ENCODE measurements at regions not wholly inside any gene's neighbourhood (a gene's known extent, or its start where the extent isn't known, plus 50 kb on each side); places are given as distances from the start of the nearest gene placed in this dataset.

GRCh38 chr13:79267560-79267959, 138.5 kb downstream of the RBM26 start:
- DNase-seq, result no peak

DNA sequence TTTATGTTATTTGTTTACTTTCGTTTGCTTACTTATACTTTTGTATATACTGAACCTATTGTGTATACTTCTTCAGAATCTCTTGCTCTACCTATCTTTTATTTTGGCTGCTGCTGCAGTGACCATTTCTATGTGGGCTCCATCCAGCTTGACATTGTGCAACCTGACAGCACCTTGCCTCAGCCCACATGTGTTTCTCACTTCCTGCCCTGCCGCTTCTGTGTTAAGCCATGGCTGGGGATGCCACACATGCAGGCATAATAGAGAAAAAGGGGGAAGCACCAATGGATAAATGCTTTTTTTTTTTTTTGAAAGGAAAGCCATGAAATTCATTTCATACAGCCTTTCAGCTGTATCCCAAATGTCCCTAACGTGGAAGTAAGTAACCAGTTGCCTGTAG, 147.6 kb downstream of the RBM26 start:
- no peak for DNase-seq

GRCh38 chr13:79246578-79246949, 159.5 kb downstream of the RBM26 start:
- DNase-seq, result no peak

DNA sequence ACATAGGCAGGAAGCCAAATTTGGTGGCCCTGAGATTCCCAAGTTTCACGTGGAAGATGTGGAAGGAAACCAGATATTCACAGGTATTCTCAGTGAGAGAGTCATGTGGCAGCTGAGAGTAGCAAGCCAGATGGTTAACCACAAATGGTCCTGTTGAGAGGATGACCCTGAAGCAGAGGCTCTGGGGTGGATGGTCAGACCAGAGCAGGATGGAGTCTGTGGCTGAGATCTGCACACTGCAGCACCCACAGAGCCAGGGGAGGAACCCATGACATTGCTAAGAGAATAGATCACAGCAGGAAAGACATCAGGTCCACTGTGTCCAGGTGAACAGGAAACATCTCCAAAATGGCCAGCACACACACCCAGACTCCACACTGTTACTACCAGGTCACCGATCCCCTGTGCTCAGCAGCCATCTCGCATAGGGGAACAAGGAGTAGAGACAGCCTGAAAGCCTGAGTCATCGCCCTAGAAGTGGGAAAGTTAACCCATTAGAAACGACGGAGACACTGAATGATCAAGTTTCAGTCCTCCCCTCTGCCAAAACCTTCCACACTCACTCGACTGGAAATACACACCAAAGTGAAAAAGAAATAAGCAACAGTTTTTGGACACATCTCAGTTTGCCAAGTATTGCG, 160.0 kb downstream of the RBM26 start:
- DNase-seq, result no peak

- no peak for DNase-seq
These were observed 164.4 kb downstream of the RBM26 start for GRCh38 chr13:79241697-79242096.

DNA sequence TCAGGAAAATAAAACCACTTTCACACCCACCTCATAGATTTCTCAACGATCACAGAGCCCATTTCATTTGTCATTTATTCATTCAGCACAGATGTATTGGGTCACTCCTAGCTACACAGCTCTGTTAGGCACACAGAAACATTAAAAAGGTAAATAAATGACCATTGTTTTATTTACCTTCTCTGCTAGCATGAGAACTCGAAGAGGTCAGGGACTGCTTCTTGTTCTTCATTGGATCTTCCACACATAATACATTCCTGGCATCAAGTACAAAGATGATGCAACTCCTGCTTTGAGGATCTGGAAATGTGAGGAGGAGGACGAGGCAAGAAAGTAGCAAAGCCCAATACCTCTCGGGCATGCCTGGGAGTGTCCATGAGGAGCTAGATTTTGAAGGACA, 168.1 kb downstream of the RBM26 start:
- DNase-seq, result no peak

- no peak for DNase-seq
These were observed 174.2 kb downstream of the RBM26 start for GRCh38 chr13:79231887-79232286.

DNA sequence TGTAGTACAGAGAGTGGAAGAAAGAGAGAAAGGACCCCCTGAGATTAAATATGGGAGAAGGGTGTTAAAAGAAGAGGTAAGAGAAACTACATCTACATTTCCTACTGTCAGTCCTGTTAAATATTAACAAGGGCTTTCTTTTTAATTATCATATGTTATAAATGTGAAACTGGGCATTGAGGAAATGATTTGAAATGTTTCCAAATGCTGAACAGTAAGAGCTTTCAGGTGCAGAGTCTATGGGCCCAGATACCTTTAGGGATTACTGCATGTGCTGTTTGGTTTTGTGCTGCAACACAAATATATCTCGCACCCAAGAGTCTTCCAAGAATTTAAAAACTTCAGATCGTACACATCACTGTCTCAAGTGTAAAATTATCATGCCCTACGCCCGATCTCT, 176.3 kb downstream of the RBM26 start:
- no peak for DNase-seq

DNA sequence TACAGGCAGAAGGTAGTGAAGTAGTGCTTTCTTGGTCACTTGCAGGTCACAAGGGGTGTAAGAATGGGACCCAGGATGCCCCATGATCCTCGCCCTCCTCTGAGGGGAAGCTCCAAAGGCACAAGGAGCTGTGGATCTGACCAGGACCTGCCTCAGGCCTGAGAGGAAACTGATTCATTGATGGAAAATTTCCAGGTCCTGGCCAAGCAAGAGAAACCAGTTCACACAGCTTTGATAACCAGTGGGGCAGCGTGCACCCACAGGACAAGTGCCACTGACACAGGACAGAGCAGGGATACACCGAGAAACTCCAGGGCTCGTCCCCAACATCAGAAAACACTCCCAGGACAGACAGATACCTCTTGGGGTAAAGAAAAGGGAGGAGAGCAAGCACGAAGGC, 177.1 kb downstream of the RBM26 start:
- no peak for DNase-seq

GRCh38 chr13:79227418-79227817, 178.6 kb downstream of the RBM26 start:
- no peak for DNase-seq

GRCh38 chr13:79226938-79227337, 179.1 kb downstream of the RBM26 start:
- DNase-seq, result no peak

- DNase-seq, result no peak
These were observed 179.8 kb downstream of the RBM26 start for GRCh38 chr13:79226250-79226649.

DNA sequence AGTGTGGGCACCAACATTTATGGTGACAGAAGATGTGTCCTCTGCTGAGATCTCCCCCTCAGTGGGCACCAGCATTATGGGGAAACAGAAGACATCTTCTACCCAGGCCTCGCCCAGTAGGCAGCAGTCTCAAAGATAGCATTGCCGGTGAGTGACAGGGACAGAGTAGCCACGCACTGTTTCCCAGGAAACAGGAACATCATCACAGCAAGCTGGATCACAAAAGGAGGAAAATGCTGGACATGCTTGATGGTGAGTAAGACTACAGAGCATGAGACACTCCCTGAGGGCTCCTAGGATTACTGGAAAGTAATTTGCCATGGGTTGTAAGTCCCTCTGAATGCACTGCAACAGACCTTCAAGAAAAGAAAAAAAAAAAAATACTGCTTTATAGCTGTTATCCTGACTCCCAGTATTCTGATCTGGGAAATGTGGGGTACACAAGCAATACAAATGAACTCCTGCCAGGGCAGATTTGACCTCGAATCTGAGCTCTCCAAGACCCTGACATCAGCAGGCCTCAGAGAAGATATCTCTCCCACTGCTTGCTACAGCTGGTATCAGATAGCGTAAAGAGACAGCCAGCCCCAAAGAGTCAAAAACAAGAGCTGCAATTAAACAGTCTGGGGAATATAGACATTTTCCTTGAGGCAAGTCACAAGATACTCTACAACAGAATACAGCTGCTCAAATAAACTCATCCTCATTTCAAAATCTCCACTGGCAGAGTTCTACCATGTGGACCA, 180.4 kb downstream of the RBM26 start:
- DNase-seq, result no peak

DNA sequence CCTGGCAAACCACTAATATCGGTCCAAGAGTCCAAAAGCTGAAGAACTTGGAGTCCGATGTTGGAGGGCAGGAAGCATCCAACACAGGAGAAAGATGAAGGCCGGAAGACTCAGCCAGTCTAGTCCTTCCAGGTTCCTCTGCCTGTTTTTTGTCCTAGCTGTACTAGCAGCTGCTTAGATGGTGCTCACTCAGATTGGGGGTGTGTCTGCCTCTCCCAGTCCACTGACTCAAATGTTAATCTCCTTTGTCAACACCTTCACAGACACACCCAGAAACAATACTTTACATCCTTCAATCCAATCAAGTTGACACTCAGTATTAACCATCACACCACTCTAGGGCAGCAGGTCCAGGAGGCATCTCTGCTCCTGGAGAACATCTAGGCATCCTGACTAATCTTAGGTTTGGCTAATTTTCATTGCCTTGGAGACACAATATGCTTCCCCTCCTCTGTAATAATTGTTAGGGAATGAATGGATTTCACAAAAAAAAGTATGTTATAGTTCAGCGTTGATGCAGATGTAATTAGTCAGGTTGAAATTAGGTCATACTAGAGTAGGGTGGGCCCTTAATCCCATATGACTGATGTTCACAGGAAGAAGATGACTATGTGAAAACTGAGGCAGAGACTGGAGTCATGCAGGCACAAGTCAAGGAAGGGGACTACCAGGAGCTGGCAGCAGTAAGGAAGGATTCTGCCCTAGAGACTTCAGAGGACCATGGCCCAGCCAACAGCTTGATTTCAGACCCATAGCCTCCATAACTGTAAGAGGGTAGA, 183.4 kb downstream of the RBM26 start:
- DNase-seq, result no peak

DNA sequence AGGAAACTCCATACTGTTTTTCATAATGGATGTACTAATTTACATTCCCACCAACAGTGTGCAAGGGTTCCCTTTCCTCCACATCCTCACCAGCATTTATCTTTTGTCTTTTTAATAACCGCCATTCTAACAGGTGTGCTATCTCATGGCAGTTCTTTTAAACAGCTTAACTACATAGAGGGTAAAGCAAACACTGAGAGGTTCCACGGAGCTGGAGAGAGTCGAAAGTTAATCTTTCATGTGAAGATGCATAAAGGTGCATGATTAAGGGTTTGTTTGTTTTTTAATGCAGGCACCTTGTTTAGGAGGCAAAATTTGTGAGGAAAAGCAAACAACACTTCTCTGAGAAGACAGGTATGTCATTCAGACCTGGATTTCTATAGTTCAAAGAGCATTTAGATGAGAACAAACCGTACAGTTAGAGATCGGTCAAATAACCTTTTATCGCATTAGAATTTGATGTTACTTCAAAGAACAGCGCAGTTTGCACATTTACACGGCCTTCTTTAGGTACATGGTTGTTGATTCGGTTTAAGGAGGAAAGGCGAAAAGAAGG, 193.9 kb downstream of the RBM26 start:
- no peak for DNase-seq

DNA sequence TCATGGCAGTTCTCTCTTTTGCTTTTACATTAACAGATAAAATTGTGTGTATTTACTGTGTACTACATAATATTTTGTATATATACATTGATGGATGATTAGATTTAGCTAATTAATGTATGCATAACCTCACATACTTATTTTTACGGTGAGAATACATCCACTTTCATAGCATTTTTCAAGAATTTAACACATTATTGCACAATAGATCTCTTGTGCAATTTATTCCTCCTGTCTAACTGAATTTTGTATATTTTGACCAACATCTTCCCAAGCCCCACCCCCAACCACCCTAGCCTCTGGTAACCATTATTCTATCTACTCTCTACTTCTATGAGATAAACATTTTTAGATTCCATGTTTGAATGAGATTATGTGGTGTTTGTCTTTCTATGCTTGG, 194.7 kb downstream of the RBM26 start:
- DNase-seq, result no peak

GRCh38 chr13:79197933-79198332, 208.1 kb downstream of the RBM26 start:
- DNase-seq, result no peak

- no peak for DNase-seq
These were observed 209.2 kb downstream of the RBM26 start for GRCh38 chr13:79196843-79197242.

DNA sequence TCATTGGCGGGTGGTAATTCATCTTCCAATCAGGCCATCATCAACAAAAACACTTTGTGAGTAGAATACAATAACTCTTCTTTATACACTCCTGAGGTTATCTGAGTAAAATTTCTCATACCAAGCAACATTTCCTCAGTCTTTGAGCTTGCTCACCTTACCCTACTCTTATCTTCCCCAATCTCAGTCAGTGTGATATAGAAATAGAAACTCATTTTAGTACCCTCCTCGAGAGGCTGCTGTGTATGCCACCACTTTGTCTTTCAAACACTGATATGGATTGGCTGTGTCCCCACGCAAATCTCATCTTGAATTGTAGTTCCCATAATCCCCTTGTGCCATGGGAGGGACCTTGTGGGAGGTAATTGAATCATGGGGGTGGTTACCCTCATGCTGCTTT, 209.7 kb downstream of the RBM26 start:
- no peak for DNase-seq

DNA sequence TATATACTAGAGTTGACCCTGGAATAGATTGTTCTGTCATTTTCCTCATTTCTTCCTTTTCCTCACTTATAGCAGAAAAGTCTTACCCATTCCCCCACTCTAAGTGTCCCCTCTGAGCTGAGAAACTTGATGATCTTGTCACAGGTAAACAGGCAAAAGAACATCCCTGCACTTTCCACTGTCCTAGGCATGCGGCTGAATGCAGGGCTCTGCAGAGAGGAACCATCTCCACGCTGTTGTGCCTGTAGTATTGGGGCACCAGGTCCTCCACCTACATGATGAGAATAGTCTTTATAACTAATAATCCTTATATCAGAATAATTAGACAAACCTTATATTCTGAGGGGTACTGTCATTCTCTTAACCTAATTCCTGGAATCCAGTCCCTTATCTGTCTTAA, 211.3 kb downstream of the RBM26 start:
- DNase-seq, result no peak

- peak; percentile 5 for DNase-seq
These were observed 211.8 kb downstream of the RBM26 start for GRCh38 chr13:79194272-79194671.

DNA sequence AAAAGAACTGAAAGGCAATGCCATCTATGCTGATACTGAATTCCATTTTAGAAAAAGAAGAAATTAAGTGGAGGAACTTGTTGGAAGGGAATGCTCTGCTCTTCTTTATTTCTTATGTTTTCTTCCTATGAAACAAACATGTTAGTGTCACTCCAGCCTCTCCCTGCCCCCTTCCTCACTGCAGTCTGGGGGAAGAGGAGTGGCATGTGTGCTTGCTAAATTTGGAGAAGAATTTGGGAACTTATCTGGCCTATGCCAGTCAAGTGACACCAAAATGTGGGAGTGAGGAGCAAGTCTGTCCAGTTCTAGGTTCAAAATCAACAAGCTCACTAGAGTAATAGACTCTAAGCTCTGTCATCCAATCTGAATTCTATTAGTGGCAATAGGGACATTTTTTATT, 214.6 kb downstream of the RBM26 start:
- no peak for DNase-seq

- DNase-seq, result no peak
These were observed 215.1 kb downstream of the RBM26 start for GRCh38 chr13:79190932-79191331.
